Stimulated activated CD4-positive, alpha-beta T cell treated with anti-CD3 and anti-CD28 coated beads, Interleukin-4, amount 100 ng/mL, for 24 hours (primary cell): ENCODE measurements at regions not wholly inside any gene's neighbourhood (a gene's known extent, or its start where the extent isn't known, plus 50 kb on each side); places are given as distances from the start of the nearest gene placed in this dataset.
"Not testable (repeated sequence)": the region's sequence is repeated elsewhere in the genome, so short reads cannot be mapped to it uniquely, and the experiment has no call there.

ENCODE experiments used
- DNase-seq: peaks from one replicate; pipeline ENCODE4 v3.0.0-alpha.2; 2020

- DNase-seq: no peak
These were observed 251.5 kb downstream of the MID1IP1 start for GRCh38 chrX:39052751-39053150.

- DNase-seq: no peak
These were observed 257.5 kb downstream of the MID1IP1 start for GRCh38 chrX:39058724-39059123.

- DNase-seq: no peak
These were observed 258.6 kb downstream of the MID1IP1 start for GRCh38 chrX:39059866-39060265.

- DNase-seq: no peak
These were observed 261.8 kb downstream of the MID1IP1 start for GRCh38 chrX:39063037-39063436.

GRCh38 chrX:39063702-39064101, 262.4 kb downstream of the MID1IP1 start:
- no peak for DNase-seq

- no peak for DNase-seq
These were observed 264.0 kb downstream of the MID1IP1 start for GRCh38 chrX:39065051-39065871.

- no peak for DNase-seq
These were observed 266.6 kb downstream of the MID1IP1 start for GRCh38 chrX:39067866-39068265.

- not testable (repeated sequence) for DNase-seq
These were observed 267.4 kb downstream of the MID1IP1 start for GRCh38 chrX:39068634-39069033.

- DNase-seq: no peak
These were observed 268.8 kb downstream of the MID1IP1 start for GRCh38 chrX:39070009-39070408.

GRCh38 chrX:39073131-39073530, 271.9 kb downstream of the MID1IP1 start:
- no peak for DNase-seq

- no peak for DNase-seq
These were observed 295.3 kb downstream of the MID1IP1 start for GRCh38 chrX:39096599-39096998.

GRCh38 chrX:39104745-39105144, 303.5 kb downstream of the MID1IP1 start:
- no peak for DNase-seq

GRCh38 chrX:39112143-39112542, 310.9 kb downstream of the MID1IP1 start:
- DNase-seq: no peak

- no peak for DNase-seq
These were observed 313.9 kb downstream of the MID1IP1 start for GRCh38 chrX:39115166-39115565.

GRCh38 chrX:39117101-39117500, 315.8 kb downstream of the MID1IP1 start:
- DNase-seq: no peak

- DNase-seq: no peak
These were observed 320.6 kb downstream of the MID1IP1 start for GRCh38 chrX:39121903-39122302.

GRCh38 chrX:39125834-39126233, 324.6 kb downstream of the MID1IP1 start:
- no peak for DNase-seq

GRCh38 chrX:39133971-39134370, 332.7 kb downstream of the MID1IP1 start:
- DNase-seq: peak; percentile 20

GRCh38 chrX:39137363-39137954, 336.2 kb downstream of the MID1IP1 start:
- DNase-seq: no peak

- DNase-seq: no peak
These were observed 339.3 kb downstream of the MID1IP1 start for GRCh38 chrX:39140581-39140980.

- no peak for DNase-seq
These were observed 343.1 kb downstream of the MID1IP1 start for GRCh38 chrX:39144323-39144722.

- DNase-seq: no peak
These were observed 343.7 kb downstream of the MID1IP1 start for GRCh38 chrX:39144956-39145355.

- no peak for DNase-seq
These were observed 344.6 kb downstream of the MID1IP1 start for GRCh38 chrX:39145859-39146258.

- DNase-seq: peak; percentile 62
These were observed 348.5 kb downstream of the MID1IP1 start for GRCh38 chrX:39149761-39150160.

GRCh38 chrX:39150220-39150619, 349.0 kb downstream of the MID1IP1 start:
- DNase-seq: no peak
